ENCODE measurements at regions not wholly inside any gene's neighbourhood (a gene's known extent, or its start where the extent isn't known, plus 50 kb on each side); places are given as distances from the start of the nearest gene placed in this dataset.
"Not testable (repeated sequence)": the region's sequence is repeated elsewhere in the genome, so short reads cannot be mapped to it uniquely, and the experiment has no call there.

DNA sequence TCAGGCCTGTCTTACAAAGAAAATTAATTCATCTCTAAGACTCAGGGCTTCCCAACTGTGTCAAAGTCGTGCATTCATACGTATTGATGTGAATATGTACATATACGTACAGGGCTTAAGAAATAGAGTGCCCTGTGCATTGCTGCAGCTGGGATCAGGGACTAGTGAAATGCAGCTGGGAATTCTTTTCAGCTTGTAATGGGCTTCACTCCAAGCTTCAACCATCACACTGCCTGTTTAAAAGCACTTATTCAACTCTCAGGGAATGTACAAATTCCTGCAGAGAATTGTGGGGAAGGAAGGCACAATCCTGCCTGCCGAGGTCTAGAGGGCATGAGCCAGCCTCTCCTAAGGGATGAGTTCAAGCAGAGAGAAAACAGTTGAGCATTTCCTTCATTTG lies 59.6 kb upstream of the MAN2A1 start:
- DNase-seq, result peak; percentile 40

GRCh38 chr5:109628591-109628990 lies 61.1 kb upstream of the MAN2A1 start:
- no peak for DNase-seq

DNA sequence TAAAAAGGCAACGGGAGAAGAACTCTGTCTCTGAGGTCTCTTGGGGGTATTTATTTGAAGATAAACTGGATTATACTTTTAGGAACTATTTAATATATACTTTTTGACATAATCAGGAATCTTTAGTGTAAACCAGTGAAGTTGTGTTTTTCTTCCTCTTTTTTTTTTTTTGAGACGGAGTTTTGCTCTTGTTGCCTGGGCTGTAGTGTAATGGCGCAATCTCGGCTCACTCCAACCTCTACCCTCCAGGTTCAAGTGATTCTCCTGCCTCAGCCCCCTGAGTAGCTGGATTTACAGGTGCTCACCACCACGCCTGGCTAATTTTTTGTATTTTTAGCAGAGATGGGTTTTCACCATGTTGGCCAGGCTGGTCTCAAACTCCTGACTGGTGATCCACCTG lies 68.5 kb upstream of the MAN2A1 start:
- DNase-seq, result not testable (repeated sequence)

GRCh38 chr5:109620651-109621050 lies 69.1 kb upstream of the MAN2A1 start:
- DNase-seq, result no peak

DNA sequence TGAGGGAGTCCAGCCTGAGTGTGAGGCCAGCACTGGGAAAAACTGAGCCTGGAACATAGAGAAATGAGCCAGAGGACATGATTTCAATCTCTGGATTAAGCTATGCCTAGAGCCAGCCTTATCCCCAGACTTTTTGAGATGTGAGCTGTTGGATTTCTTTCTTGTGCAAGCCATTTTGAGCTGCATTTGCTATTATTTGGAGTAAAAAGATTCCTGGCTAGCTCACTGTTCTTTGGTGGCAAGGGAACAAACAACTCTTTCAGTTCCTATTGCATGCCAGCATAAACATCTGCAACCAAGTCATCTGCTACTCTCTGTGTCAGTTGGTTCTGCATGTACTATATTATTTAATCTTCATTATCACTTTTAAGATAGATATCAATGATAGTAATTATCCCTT lies 70.1 kb upstream of the MAN2A1 start:
- DNase-seq, result no peak

DNA sequence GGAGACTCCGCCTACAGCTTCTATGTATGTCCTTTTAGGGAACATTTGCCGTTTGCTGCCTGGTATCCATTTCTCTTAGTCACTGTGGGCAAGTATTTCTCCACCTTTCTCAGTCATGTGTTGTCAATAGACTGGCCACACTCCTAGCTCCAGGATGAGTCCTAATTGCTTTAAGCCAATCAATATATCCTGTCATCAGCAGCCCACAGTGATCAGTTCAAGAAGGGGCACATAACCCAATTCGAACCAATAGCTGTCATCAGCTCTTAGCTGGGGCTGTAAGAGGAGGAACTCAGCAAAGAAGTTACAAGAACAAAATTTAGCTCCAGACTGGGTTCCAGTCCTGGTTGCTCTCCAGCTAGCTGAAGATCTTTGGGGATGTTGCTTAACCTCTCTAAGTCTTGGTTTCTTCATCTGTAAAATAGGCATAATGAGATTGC lies 70.7 kb upstream of the MAN2A1 start:
- DNase-seq, result no peak

GRCh38 chr5:109614981-109615380 lies 74.7 kb upstream of the MAN2A1 start:
- no peak for DNase-seq

- DNase-seq, result no peak
Measured at GRCh38 chr5:109614301-109614700, 75.4 kb upstream of the MAN2A1 start.

DNA sequence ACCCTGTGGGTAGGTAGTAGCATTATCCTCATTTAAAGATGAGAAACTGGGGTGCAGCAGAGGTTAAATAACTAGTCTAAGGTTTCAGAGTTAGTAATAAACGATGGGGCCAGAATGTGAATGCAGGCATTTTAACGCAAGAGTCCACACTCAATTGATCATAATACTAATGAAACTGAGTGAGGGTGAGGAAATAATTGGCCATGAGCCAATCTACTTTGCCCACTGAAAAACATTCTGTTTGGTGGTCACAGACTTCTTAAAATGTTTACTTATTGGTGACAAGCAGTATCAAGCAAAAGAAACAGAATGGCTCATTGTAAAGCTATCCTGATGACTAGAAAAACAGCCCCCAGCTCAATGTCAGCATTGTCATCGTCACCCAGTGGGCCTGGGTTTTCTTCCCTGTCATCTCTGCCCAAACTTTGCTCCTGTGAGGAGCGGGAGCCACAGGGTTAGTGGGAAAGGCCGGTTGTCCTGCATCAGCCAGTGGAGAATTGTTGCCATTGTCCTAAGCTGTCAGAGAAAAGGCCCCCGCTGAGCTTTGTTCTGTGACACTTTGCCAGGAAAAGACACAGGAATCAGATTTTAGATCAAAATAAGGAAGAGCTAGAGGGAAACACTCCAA lies 77.3 kb upstream of the MAN2A1 start:
- DNase-seq, result peak; percentile 44

DNA sequence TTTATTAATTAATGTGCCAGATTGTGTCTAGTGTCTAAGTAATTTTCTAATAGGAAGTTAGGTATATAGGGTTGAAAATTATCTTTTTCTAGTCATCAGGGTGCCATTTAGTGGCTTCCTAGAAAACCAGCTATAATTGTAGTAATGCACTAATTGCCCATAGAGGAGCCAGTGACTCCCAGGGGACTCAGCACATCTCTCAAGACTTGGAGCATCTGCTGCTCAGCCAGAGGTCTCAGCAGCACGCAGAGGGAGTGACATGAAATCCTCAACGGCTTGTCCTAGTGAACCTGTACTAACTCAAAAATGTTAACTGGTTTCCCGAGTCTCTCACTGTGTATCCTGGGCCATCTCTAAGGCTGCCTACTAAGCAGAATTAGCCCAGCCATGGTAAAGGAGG lies 78.2 kb upstream of the MAN2A1 start:
- no peak for DNase-seq

DNA sequence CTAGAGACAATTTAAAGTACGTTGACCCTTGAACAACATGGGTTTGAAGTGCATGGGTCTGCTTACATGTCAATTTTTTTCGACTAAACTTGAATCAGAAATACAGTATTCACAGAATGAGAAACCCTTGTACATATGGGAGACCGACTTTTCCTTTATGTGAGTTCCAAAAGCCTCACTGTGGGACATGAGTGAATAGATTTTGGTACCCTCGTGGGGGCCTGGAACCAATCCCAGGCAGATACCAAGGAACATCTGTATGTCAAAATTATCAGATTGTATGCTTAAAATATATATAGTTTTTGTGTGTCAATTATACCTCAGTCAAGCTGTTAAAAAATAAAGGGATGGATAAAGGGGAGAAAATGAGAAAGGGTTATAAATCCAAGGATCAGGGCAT lies 78.7 kb upstream of the MAN2A1 start:
- no peak for DNase-seq

GRCh38 chr5:109610581-109610980 lies 79.1 kb upstream of the MAN2A1 start:
- no peak for DNase-seq

GRCh38 chr5:109605207-109605730 lies 84.5 kb upstream of the MAN2A1 start:
- no peak for DNase-seq

DNA sequence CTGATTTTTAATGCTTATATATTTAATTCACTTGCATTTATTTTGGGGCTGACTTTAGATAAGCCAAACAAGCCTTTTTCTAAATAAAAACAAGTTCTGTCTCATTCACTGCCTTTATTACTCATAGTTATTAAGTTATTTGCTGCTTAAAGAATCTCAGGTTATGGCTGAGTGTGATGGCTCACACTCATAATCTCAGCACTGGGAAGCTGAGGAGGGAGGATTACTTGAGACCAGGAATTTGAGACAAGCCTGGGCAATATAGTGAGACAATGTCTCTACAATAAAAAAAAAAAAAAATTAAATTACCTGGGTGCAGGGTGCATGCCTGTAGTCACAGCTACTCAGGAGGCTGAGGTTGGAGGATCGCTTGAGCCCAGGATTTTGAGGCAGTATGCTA lies 85.0 kb upstream of the MAN2A1 start:
- no peak for DNase-seq

GRCh38 chr5:109601736-109602135 lies 88.0 kb upstream of the MAN2A1 start:
- DNase-seq, result no peak

GRCh38 chr5:109597893-109598292 lies 91.8 kb upstream of the MAN2A1 start:
- no peak for DNase-seq

GRCh38 chr5:109594217-109594616 lies 95.5 kb upstream of the MAN2A1 start:
- no peak for DNase-seq

DNA sequence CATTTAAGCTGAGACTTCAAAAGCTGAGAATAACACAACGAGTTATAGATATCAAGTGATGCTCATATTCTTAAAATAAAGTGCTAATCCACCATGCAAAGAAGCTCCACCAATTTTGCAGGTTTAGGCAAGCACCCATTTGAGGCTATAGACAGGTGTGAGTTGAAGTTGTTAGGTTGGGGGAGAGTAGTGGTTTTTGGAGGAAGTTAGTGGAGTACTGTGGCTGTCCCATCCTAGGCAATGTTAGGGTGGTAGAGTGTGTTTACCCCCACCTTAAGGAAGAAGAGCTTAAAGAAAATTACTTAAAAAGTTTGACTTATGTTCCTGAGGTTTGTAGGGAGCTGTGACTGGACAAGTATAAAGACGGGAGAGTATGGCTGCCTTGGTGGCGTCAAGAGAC lies 98.9 kb upstream of the MAN2A1 start:
- no peak for DNase-seq

DNA sequence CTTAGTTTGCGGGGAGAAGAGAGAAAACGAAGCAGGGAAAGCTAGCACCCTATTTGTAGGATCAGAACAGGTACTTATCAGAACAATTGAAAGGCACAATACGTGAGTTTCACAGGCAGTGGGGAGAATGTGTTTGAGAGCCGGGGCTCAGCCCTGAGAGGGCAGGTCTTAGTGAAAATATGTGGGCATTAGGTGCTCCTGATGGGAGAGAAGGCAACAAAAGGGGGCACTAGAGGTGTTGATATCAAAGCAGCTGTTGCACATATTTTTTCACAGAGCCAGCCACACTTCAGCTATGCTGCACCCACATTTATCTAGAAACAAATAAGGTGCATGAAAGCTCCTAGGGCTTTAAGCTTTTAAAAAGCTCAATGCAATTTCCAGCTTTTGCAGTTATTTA lies 99.7 kb upstream of the MAN2A1 start:
- no peak for DNase-seq

GRCh38 chr5:109589239-109589638 lies 100.5 kb upstream of the MAN2A1 start:
- DNase-seq, result no peak

DNA sequence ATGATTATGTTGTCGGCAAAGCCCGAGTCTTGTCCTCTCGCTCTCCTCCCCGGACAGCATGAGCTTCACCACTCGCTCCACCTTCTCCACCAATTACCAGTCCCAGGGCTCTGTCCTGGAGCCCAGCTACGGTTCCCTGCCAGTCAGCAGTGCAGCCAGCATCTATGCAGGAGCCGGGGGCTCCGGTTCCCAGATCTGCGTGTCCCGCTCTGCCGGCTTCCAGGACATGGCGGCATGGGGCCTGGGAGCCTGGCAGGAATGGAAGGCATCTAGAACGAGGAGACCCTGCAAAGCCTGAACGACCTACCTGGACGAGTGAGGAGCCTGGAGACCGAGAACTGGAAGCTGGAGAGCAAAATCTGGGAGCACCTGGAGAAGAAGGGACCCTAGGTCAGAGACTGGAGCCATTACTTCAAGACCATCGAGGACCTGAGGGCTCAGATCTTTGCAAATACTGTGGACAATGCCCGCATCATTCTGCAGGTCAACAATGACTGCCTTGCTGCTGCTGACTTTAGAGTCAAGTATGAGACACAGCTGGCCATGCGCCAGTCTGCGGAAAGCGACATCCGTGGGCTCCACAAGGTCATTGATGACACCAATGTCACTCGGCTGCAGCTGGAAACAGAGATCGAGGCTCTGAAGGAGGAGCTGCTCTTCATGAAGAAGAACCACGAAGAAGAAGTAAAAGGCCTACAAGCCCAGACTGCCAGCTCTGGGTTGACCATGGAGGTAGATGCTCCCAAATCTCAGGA lies 101.3 kb upstream of the MAN2A1 start:
- DNase-seq, result no peak

DNA sequence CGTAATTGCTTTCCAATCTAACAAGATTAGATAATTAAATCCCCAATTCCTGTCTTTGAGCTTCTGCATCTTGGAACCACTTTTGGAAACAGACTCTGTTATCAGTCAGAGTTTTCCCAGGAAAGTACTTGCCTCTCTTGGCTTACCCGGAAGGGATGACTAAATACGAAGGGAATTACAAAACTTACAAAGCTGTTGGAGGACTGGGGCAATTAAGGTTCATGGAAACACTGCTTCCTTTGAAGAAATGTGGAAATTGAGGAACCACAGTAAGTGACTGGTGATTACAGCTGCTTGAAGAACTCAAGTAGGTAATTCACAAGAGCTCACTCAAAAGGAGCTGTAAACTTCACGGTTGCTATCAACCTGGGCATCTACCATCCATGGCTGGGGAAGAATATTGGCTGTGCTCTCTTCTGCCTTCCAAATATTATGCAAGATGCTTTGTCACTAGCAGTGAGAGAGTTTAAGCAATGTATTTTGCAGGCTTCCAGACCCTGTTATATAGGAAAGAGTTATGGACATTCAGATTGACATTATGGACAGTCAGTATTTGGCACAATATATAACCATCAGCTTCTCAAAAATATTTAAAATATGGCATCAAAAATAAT lies 104.6 kb upstream of the MAN2A1 start:
- no peak for DNase-seq

- no peak for DNase-seq
Measured at GRCh38 chr5:109580225-109580624, 109.5 kb upstream of the MAN2A1 start.

DNA sequence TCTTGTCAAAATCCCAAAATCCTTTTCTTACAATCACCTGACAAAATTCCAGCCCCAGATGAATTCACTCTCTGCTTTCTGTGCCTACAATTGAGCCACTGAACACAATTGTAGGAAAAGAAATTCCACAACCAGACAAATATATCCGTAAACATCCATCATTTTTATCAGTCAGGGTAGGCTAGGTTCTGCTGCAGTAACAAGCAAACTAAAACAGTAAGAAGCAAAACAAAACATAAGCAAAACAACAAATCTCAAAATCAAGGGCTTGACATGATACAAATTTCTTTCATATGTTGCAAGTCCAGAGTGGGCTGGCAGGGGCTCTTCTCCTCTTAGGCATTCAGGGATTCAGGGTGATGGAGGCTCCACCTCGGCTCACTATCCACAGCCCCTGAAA lies 114.2 kb upstream of the MAN2A1 start:
- no peak for DNase-seq
